ENCODE measurements at regions not wholly inside any gene's neighbourhood (a gene's known extent, or its start where the extent isn't known, plus 50 kb on each side); places are given as distances from the start of the nearest gene placed in this dataset.
"Not testable (repeated sequence)": the region's sequence is repeated elsewhere in the genome, so short reads cannot be mapped to it uniquely, and the experiment has no call there.

DNA sequence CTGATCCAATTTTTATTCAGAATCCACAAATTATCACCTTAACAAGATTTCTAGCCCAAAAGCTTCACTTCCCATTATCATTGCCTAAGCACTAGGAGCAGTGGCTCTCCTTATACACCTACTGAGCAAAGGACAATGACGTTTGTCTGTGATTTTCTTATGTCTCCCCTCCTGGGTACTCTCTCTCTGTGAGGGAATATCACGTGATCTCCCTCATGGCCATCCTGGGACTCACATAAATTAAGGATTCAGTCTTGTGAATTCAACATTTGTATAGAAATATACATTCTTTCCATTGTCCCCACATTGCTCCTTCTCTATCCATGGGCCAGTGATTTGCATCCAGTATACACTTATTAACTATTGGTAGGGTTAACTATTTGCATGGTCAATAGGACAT lies 476.5 kb downstream of the PLK2 start:
- no peaks in the 10 kb centered on the region for H3K27me3 ChIP-seq
- intact Hi-C loops (cut with DNase I), result no loop called here
- no peaks in the 10 kb centered on the region for H3K36me3 ChIP-seq
- no peak overlapping the region for H3K4me3 ChIP-seq
- TF ChIP-seq, protein P1, sequence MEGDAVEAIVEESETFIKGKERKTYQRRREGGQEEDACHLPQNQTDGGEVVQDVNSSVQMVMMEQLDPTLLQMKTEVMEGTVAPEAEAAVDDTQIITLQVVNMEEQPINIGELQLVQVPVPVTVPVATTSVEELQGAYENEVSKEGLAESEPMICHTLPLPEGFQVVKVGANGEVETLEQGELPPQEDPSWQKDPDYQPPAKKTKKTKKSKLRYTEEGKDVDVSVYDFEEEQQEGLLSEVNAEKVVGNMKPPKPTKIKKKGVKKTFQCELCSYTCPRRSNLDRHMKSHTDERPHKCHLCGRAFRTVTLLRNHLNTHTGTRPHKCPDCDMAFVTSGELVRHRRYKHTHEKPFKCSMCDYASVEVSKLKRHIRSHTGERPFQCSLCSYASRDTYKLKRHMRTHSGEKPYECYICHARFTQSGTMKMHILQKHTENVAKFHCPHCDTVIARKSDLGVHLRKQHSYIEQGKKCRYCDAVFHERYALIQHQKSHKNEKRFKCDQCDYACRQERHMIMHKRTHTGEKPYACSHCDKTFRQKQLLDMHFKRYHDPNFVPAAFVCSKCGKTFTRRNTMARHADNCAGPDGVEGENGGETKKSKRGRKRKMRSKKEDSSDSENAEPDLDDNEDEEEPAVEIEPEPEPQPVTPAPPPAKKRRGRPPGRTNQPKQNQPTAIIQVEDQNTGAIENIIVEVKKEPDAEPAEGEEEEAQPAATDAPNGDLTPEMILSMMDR (IDR thresholded peaks at IDR 0.05), result no peak
- DNase-seq (no peak), ATAC-seq (no peak)
- no peak overlapping the region for H3K27ac ChIP-seq
- H3K4me1 ChIP-seq, result peaks cover 0 to 12% (median 0%) of the 10 kb centered on the region in 9 donors
- 44 to 47% methylated on average over 2 of the region's 2 CpGs for WGBS, 2 donors
- H3K9me3 ChIP-seq, result no peaks in the 10 kb centered on the region

DNA sequence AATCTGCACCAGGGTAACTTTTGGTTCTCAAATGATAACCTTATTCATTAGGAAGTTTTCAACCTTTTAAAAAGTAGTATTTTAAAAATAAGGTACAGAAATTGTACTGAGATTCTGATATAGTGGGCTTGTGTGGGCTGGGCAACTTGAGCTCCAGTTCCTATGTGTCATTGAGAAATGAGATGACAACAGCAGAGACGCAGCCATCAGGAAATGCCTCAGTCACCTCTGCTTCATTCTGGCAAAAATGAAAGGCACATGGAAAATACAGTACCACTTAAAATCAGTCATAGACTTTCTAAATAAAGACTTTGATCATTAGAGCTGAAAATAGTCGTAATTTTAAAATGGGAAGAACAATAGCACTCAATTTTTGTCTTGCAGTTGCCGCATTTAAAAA lies 480.2 kb downstream of the PLK2 start:
- TF ChIP-seq, protein P1 (IDR thresholded peaks at IDR 0.05), result no peak
- H3K36me3 ChIP-seq, result no peaks in the 10 kb centered on the region
- intact Hi-C loops (cut with DNase I), result no loop called here
- peaks cover 0 to 3% (median 0%) of the 10 kb centered on the region in 9 donors for H3K4me1 ChIP-seq
- H3K4me3 ChIP-seq, result no peak overlapping the region
- 96 to 98% methylated on average over 3 of the region's 3 CpGs for WGBS, 2 donors
- H3K27ac ChIP-seq, result no peak overlapping the region
- no peaks in the 10 kb centered on the region for H3K9me3 ChIP-seq
- H3K27me3 ChIP-seq, result no peaks in the 10 kb centered on the region
- ATAC-seq, result no peak
- DNase-seq, result no peak

DNA sequence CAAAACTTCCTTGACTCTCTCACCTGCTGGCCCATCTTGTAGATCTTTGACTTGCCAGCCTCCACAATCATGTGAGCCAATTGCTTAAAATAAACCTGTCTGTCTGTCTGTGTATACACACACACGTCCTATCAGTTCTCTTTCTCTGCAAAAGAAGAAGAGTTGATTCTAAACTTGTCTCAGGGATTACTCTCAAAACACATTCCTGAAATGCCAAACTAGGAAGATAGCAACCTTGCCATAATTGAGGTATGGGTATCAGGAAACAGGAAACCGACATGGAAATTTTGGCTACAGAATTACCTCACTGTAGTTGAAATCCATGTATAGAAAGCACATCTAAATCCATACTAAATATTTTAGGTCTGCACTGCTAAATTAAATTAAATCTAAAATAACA lies 483.4 kb downstream of the PLK2 start:
- H3K4me3 ChIP-seq, result no peak overlapping the region
- WGBS, 2 donors, result 39 to 40% methylated on average over 2 of the region's 2 CpGs
- no peaks in the 10 kb centered on the region for H3K36me3 ChIP-seq
- TF ChIP-seq, protein P1 (IDR thresholded peaks at IDR 0.05), result no peak
- ATAC-seq (no peak), DNase-seq (no peak)
- intact Hi-C loops (cut with DNase I), result no loop called here
- H3K27ac ChIP-seq, result no peak overlapping the region
- no peaks in the 10 kb centered on the region for H3K27me3 ChIP-seq
- H3K9me3 ChIP-seq, result no peaks in the 10 kb centered on the region
- H3K4me1 ChIP-seq, result peaks cover 0 to 3% (median 0%) of the 10 kb centered on the region in 9 donors

DNA sequence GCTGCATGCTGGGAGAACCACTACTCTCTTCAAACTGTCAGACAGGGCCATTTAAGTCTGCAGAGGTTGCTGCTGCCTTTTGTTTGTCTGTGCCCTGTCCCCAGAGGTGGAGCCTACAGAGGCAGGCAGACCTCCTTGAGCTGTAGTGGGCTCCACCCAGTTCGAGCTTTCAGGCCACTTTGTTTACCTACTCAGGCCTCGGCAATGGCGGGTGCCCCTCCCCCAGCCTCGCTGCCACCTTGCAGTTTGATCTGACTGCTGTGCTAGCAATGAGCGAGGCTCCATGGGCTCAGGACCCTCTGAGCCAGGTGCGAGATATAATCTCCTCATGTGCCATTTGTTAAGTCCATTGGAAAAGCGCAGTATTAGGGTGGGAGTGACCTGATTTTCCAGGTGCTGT lies 487.8 kb downstream of the PLK2 start:
- H3K4me3 ChIP-seq; H3K27me3 ChIP-seq; intact Hi-C loops (cut with DNase I); H3K4me1 ChIP-seq; ATAC-seq; H3K27ac ChIP-seq; DNase-seq; H3K36me3 ChIP-seq: not testable (repeated sequence)
- H3K9me3 ChIP-seq, result peaks cover 0 to 17% (median 4%) of the 10 kb centered on the region in 11 donors
- 95% methylated on average over 7 of the region's 7 CpGs for WGBS, 2 donors

DNA sequence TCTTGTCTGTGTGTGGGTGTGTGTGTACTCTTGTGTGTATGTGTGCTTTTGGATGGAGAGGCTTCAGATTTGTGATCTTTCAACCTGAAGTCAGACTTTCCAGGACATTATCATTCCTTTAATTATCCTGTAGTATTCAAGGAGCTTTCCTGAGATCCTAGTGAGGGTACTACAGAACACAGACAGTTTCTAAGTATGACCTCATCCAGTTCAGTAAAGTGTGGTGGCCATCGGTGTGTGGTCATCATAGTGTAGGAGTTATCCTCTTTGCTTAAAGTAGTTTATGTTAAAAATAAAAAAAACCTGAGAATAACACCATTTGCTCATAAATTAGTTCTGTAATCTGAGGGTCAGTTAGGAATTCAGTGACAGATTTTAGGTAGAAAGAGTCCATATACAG lies 478.0 kb upstream of the ACTBL2 start:
- Histone ChIP-seq H3K36me3 (no peaks in the 10 kb centered on the region), H3K4me3 (no peak overlapping the region), H3K9me3 (peaks cover 0 to 29% (median 18%) of the 10 kb centered on the region in 11 donors), H3K4me1 (peaks cover 0 to 5% (median 0%) of the 10 kb centered on the region in 9 donors), H3K27ac (no peak overlapping the region), H3K27me3 (no peaks in the 10 kb centered on the region)
- WGBS, 2 donors, result 69 to 83% methylated on average over 1 of the region's 1 CpG
- intact Hi-C loops (cut with DNase I), result no loop called here
- TF ChIP-seq, protein P1 (IDR thresholded peaks at IDR 0.05), result no peak
- no peak for DNase-seq
- no peak for ATAC-seq
